MV-4-11 (cell line): ENCODE measurements at regions not wholly inside any gene's neighbourhood (a gene's known extent, or its start where the extent isn't known, plus 50 kb on each side); places are given as distances from the start of the nearest gene placed in this dataset.
A peak's percentile ranks its signal among the peaks of the same experiment; 100 is the strongest.

Source experiments
- DNase-seq: peaks from one replicate; lab custom pipeline; 2025; lab: John Stamatoyannopoulos, UW

DNA sequence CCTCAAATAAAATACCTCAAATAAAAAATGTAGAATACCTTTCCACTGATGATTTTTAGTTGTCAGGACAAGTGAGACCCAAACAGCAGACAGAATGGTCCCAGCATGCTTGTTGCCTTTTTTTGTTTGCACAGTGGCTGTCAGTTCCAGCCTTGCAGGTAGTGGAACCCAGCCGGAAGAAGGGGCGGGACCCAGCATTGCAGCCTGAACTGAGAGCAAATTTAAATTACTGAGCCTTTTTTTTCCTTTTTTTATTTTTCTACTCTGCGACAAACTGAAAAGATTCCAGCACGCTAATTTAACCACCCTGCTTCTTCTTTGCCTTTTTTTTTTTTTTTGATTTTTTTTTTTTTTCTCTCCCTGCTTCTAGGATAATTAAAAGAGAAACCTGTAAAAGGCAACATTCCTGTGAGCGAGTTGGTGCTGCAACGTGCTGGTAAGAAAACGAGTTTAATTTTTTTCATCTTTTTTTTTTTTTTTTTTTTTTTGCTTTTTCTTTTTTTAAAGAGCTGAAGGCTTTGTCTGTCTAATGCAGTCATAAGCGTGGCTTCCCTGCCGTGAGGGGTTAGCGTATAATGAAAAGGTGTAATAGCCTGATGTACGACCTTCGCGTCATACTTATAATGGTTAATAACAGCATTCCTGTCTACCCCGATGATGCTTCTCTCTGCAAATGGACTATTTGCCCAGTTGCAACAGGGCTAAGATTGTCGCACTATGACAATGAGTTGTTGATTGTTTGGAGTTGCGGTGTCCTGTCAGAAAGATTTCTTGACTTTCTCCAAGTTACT lies 555.3 kb upstream of the CELF2 start:
- DNase-seq: no peak

DNA sequence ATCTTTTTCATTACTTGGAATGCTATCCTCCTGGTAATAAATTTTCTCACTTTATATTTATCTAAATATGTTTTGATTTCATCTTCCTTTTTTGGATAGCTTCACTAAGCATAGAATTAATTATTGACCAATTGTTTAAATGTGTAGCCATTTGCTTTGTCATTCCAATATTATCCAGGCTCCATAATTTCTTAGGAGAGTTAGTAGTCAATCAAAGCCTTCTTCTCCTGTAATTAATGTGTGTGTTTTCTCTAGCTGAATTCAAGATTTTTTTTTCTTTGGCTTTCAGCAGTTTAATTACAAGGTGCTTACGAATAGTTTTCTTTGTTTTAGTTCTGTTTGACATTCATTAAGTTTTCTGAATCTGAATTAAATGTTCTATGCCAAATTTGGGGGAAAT lies 545.9 kb upstream of the CELF2 start:
- DNase-seq: no peak

DNA sequence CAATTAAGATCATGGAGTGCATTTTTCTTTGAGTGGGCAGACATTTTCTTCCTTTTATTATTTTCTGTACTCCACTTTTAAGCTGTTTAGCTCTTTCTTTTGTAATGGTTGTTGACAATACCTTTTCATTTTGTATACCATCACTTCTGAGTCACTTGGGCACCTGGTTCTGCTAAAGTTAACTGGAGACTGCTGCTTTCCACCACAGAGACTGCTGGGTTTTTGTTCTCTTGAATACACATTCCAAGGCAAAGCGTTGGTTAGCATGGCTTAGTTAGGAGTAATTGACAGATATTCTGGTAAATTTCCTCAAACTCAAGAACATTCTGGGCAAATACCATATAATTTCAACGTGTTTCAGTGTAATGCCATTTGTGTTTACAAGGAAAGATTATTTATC lies 541.9 kb upstream of the CELF2 start:
- DNase-seq: no peak

DNA sequence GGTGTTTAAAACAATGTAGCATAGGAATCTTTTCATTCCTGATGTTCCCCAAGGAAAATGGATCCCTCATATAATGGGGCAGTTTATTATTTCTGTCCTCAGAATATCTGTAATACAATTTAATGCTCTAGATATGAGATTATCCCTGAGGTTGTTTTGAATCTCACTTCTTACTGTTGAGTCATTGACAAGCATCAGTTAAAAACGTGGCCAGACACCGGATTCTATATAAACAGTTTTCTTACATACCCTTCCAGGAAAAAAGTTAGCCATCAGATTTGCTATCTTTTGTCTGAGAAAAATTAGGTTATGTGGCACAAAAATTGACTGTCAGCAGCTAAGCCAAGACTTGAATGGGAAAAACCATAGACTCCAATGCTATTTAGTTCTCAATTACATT lies 539.8 kb upstream of the CELF2 start:
- no peak for DNase-seq

DNA sequence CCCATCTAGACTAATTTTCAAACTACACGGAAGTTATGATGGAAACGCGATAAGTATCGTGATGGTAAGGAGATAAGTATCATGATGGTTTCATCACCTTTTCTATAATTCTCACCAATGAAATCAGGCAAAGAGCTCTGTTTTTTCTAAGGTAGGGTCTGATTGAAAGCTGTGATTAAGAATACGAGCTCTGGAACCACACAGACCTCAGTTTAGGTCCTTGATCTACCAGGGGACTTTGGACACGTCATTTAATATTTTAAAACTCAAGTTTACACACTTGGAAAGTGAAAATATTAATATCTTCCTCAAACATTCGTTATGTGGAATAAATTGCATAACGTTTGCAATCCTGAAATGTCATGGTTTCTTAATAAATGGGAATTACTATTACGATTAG lies 538.2 kb upstream of the CELF2 start:
- DNase-seq: no peak

DNA sequence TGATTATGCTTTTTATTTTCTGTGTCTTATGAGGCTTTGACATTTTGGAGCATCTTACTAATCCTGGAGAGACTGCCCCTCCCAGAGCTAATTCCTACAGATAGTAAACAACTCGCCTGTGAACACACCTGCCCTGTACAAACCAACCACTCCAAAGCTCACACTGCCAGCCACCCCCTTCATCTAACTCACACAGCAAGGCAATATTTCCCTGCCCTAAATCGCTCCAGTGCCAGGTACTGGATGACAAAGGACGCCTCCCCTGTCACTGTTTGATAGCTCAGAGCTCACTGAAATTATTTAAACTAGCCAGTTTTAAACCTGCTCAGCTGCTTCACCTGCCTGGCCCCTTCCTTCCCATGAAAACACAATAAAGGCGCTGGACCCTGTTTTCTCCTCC lies 535.1 kb upstream of the CELF2 start:
- no peak for DNase-seq

DNA sequence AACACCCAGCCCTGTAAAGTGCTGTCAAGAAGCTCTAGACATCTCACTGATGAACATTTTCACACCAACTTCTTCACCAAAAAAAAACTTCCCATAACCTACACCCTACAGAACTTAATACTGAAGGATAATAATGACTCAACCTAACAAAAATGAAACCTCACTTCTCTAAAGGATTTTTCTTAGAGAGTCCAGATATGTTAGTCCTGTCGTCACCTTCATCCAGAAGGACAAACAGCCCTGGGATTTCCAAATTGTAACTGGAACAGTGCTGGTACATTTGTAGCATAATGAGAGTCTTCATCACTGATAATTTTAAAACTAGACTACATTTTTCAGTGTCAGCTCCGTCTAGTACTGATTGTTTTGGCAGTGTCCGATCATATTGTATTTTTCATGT lies 528.6 kb upstream of the CELF2 start:
- DNase-seq: no peak

DNA sequence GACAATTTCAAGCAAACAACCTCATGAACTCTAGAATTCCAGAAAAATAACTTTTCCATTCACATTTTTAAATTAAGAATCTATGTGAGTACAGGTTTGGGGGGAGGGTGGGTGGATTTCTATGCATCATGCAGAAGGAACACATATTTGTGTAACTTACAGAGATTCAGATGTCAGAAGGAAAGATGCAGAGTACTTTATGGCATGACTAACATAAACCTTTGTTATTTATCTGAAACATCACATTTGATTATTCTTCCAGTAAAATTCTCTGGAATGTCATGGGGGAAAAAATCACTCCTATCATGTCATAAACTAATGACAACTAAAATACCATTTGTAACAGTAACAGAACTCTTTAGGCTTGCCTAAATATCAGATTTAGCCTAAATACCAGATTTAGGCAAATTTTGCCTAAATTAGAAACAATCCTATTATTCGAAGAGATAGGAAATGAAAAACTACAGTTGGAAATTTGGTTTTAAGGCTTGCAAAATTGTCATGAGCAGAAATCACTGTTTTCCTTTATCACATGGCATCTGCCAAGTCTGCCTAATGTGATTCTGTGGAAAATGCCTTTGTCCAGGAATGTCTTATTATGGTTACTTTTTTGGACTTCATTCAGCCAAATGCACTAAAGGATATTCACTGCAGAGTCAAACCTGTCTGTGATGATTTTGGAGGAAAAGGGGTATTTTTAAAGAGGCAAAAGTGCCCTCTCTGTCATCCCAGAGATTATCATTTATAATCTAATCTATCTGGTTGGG lies 527.7 kb upstream of the CELF2 start:
- no peak for DNase-seq

DNA sequence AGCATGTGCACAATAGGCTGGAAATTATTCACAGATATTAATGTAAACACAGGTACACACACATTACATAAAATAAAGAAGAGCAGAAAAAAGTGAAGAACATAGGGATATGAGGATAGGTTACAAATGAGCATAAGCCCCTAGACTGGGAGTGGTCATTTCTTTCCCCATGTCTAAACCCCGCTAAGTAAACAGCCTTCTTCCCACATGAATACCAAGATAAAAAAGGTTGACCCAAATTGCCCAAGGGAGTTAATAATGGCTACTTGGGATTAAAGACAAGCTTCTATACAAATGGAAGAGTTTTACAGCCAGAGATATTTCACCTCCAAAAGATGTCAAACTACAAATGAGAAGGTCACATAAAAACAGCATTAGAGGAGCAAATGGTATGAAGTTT lies 527.1 kb upstream of the CELF2 start:
- no peak for DNase-seq

DNA sequence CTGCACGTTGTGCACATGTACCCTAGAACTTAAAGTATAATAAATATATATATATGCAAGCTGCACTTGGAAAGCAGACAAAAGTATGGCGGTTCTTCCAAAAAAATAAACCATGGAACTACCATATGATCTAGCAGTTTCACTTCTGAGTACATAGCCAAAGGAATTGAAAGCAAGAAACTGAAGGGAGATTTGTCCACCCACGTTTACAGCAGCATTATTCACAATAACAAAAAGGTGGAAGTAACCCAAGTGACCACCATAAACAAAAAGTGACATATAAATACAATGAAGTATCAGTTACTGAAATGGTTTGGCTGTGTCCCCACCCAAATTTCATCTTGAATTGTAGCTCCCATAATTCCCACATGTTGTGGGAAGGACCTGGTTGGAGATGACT lies 525.3 kb upstream of the CELF2 start:
- DNase-seq: peak; percentile 17

DNA sequence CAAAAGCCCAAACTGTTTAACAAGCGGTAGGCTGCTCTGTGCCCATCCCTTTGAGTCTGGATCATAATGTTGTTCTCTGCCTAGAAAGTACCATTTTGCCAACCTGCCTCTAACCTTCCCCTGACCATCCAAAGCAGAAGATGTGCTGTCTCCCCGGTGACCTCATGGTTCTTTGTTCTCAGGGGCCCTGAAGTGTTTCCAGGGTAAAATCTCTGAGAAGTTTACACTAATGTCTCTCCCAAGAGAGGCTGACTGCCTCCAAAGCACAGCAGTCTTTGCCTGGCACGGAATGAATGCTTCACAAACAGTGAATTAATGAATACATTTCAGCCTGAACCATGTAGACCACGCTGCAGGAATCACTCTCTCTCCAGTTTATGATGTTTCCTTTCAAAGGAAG lies 523.8 kb upstream of the CELF2 start:
- DNase-seq: no peak

DNA sequence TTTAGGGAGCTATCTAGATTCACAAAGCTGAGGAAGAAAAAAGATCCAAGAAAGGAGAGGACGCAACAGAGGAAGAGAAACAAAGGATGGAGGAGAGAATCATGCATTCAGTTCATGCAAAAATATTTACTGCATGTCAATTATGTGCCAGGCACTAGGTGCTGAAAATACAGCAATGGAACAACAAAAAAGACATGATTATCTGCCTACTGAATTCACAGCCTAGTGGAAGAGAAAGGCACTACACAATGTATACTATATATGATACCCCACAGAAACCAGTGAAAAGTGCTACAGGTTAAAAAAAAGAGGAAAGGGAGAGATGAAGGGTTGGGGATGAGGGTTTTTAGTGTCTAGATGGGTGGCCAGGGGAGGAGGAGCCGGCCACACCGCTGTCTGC lies 520.4 kb upstream of the CELF2 start:
- no peak for DNase-seq

DNA sequence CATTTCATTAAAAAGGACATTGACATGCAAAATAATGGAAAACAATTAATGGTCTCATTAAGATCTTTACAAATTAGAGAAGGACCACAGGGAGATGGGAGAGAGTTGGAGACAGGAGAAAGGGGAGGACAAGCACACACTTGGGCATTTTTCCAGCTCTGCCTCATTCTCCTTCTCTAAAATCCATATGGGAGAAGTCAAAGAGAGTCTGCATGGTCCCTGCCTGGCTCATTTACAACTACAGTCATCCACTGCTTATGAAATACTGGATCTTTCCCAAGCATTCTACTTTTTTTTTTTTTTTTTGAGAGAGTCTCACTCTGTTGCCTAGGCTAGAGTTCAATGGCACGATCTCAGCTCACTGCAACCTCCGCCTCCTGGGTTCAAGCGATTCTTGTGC lies 518.9 kb upstream of the CELF2 start:
- no peak for DNase-seq

DNA sequence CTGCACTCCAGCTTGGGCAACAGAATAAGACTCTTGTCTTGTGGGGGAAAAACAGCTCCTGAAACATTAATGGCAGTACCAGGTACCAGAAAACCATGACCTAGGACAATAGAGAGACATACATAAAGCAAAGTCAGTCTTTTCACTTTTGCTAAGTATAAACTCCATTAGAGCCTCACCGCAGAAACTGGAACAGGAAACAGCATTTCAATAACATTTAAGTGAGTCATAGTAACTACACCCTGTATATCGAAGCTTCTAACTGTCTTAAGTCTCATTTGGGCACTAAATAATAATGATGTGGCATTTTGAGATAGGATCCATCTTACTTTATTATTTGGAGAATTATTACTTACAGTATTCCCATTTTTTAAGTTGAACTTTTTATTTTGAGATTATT lies 517.8 kb upstream of the CELF2 start:
- peak; percentile 62 for DNase-seq

DNA sequence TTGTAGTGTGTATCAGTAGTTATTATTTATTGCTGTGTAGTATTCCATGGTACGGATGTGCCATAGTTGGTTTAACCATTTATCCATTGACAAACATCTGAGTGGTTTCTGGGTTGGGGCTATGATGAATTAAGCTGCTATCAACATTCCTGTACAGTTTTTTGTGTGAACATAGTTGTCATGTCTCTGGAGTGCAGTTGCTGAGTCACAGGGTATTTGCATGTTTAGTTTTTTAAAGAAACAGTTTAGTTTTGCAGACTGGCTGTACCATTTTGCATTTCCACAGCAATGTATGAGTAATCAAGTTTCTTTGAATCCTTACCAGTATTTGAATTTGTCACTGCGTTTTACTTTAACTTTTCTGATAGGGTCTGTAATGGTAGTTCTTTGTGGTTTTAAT lies 516.7 kb upstream of the CELF2 start:
- DNase-seq: peak; percentile 6

DNA sequence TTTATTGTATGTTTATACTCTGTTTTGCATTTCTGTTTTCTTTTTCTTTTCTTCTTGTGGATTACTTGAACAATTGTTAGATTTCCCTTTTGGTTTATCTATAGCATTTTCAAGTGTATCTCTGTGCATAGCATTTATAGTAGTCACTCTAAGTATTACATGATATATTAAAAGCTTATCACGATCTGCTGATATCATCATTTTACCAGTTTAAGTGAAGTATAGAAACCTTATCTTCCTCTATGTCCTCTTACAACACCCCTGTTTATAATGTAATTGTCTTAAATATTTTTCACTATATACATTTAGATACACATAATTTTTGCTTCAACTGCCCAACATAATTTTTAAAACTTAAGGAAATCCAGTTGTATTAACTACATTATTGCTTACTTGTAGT lies 513.9 kb upstream of the CELF2 start:
- DNase-seq: no peak

DNA sequence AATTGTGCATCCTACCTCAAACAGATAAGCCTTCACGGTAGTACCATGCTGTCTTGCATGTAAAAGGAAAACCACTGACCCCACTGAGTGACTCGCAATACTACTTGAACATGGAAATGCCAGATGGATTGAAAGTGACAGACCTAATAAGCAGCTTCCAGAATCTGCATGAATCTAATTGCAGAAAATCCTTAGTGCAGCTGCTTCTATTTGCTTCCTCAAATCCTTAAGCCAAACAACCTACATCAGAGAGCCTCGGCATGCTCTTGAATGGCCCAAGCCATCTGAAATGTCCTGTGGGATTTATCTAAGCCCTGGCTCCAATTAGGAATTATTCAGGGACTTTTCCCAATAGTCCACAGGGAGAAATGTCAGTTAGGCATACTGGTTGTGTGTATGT lies 509.5 kb upstream of the CELF2 start:
- no peak for DNase-seq

DNA sequence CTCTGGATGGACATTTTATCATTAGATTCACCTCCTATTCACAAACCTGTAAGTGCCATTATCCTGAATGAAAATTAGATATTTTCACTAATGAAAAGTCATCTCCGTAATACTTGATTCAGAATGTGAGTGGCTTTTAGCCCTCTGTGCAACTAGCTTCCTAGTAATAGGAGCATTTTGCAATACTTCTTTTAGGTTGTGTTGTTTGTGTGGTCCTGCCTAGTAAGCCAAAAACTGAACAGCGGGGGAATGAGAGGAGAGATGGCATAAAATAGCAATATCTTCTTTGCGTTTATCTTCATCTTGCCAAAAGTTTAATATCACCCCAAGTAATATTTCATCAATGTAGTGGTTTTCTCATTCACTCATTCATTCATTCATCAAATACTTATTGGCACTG lies 507.5 kb upstream of the CELF2 start:
- DNase-seq: no peak

DNA sequence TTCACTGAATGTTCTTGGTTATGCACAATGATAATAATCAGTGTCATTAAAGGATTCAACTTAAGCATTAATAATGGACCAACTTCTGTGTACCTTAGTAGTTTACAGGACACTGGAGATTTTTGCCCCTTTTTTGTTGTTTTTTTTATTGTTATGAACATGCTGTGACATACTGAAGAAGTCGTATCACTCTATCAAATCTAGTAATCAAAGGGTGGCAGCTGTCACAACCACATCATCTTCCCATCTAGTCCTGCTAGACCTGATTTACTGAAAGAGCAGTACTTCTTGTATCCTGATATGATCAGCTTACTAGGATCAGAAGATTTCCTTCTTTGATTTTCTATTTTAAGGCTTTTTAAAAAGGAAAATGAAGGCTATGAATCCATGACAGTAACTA lies 504.6 kb upstream of the CELF2 start:
- no peak for DNase-seq

DNA sequence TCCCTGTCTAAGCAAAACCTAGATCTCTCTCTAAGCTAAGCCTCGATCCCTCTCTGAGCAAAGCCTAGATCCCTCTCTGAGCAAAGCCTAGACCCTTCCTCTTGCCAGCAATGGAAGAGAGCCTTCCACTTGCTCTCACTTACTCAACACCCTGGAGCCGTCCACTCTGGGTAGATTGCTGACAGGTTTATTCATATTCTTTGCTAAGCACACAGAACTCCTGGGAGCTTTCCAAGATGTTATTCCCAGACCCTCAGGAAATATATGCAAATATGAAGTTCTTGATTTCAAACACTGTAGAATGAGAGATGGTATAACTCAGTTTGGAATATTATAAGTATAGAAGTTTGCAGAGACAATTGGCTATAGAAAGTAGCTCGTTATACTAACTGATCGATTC lies 503.8 kb upstream of the CELF2 start:
- no peak for DNase-seq

DNA sequence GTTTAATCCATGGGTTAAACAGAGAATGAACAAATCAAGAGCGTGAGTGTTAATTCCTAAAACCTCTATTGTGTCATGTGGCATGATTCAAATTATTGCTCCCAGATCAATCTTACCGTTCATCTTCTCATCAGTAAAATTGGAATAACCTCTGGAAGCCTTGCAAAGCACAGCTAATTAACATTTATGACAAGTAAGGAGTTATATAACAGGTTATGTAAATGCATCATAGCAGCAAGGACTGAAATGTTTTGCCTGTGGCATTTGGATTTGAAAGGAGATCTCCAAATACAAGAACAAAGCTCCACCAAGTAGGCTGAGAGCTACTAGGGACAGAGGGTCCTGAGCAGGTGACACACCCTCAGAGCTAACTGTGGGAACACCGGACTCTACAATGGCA lies 502.9 kb upstream of the CELF2 start:
- DNase-seq: no peak

DNA sequence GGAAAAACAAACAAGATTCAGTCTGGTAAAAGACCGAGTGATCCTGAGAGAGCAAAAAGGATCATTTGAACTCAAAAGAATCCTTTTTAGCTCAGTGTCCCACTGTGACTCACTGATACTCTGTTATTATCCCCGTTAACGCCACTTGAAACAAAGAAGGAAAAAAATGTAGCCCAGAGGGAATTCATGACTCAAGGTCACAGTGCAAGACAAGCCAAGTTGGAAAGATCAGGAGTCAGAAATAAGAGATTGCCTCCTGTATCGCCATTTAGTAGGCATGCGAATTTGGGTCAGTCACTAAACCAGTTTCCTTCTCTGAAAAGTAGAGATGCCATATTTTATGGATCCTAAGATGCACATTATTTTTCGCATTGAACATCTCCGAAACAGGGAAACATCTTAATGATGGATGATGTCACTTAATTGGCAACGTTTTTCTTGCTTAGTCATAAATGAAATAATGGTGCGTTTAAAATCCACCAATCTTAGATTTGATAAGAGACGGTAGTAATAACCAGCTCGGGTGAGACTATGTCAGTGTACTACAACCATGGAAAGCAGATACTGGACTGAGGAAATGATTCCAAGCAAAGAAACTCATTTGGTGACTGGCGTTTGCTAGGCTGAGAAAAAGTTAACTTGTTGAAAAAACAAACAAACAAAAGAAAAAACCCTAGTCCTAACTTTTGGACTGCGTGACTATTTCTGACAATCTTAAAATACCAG lies 502.0 kb upstream of the CELF2 start:
- no peak for DNase-seq
